PC-3 (cell line): ENCODE measurements at regions not wholly inside any gene's neighbourhood (a gene's known extent, or its start where the extent isn't known, plus 50 kb on each side); places are given as distances from the start of the nearest gene placed in this dataset.

ENCODE experiments used
- EZH2 ChIP-seq: fragments of 300-600 bp; sonication (generic); IDR thresholded peaks from one replicate; pipeline ENCODE4 v1.6.1; 2017; ENCODE audit warnings: antibody characterized with exemption, mild to moderate bottlenecking, low read length; ENCODE audit not compliant: unreplicated experiment
- EZH2phosphoT487 ChIP-seq: fragments of 300-600 bp; sonication (generic); IDR thresholded peaks from 2 replicates; pipeline ENCODE4 v1.6.1; 2018; ENCODE audit warnings: mild to moderate bottlenecking, antibody characterized with exemption, low read length, borderline replicate concordance
- TF ChIP-seq, protein P1 (sequence below): fragments of 300-600 bp; sonication (generic); conservative IDR thresholded peaks from 2 replicates; pipeline ENCODE4 v1.5.1; 2017; ENCODE audit warnings: antibody characterized with exemption, low read depth, mild to moderate bottlenecking, low read length

DNA sequence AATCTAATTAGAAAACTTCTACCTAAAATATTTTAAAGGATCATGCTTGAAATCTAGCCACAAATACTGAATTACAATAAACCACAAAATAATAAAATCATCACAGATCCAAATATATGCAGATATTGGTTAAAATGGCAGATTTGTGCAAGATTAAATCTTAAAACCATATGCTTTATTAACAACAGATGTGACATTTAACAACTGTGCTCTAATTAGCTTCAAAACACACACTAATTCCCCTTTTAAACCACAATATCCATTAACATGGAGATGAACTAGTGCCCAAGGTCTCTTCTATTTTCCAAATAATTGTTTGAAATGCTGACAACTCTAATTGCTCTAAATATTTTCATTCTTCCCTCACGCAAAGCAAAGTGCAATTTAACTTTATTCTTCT lies 1530.3 kb downstream of the SI start:
- TF ChIP-seq, protein P1, sequence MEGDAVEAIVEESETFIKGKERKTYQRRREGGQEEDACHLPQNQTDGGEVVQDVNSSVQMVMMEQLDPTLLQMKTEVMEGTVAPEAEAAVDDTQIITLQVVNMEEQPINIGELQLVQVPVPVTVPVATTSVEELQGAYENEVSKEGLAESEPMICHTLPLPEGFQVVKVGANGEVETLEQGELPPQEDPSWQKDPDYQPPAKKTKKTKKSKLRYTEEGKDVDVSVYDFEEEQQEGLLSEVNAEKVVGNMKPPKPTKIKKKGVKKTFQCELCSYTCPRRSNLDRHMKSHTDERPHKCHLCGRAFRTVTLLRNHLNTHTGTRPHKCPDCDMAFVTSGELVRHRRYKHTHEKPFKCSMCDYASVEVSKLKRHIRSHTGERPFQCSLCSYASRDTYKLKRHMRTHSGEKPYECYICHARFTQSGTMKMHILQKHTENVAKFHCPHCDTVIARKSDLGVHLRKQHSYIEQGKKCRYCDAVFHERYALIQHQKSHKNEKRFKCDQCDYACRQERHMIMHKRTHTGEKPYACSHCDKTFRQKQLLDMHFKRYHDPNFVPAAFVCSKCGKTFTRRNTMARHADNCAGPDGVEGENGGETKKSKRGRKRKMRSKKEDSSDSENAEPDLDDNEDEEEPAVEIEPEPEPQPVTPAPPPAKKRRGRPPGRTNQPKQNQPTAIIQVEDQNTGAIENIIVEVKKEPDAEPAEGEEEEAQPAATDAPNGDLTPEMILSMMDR = no peak
- TF ChIP-seq EZH2 (no peak), EZH2phosphoT487 (no peak)
